HL-60 (cell line): ENCODE measurements at regions not wholly inside any gene's neighbourhood (a gene's known extent, or its start where the extent isn't known, plus 50 kb on each side); places are given as distances from the start of the nearest gene placed in this dataset.
"Not testable (repeated sequence)": the region's sequence is repeated elsewhere in the genome, so short reads cannot be mapped to it uniquely, and the experiment has no call there.

Source experiments
- POLR2AphosphoS5 ChIP-seq: IDR thresholded peaks from 2 replicates; pipeline ENCODE4 v1.6.1; 2012; ENCODE audit warnings: low read depth
- TF ChIP-seq, protein P1 (sequence below): IDR thresholded peaks from one replicate; pipeline ENCODE4 v1.5.1; 2011; ENCODE audit warnings: low read length, control low read depth, inconsistent platforms; ENCODE audit not compliant: insufficient read depth

DNA sequence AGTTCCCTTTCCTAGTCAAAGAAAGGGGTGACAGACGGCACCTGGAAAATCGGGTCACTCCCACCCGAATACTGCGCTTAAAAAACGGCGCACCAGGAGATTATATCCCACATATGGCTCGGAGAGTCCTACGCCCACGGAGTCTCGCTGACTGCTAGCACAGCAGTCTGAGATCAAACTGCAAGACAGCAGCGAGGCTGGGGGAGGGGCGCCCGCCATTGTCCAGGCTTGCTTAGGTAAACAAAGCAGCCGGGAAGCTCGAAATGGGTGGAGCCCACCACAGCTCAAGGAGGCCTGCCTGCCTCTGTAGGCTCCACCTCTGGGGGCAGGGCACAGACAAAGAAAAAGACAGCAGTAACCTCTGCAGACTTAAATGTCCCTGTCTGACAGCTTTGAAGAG, 1844.7 kb upstream of the ACO1 start:
- TF ChIP-seq, protein P1, sequence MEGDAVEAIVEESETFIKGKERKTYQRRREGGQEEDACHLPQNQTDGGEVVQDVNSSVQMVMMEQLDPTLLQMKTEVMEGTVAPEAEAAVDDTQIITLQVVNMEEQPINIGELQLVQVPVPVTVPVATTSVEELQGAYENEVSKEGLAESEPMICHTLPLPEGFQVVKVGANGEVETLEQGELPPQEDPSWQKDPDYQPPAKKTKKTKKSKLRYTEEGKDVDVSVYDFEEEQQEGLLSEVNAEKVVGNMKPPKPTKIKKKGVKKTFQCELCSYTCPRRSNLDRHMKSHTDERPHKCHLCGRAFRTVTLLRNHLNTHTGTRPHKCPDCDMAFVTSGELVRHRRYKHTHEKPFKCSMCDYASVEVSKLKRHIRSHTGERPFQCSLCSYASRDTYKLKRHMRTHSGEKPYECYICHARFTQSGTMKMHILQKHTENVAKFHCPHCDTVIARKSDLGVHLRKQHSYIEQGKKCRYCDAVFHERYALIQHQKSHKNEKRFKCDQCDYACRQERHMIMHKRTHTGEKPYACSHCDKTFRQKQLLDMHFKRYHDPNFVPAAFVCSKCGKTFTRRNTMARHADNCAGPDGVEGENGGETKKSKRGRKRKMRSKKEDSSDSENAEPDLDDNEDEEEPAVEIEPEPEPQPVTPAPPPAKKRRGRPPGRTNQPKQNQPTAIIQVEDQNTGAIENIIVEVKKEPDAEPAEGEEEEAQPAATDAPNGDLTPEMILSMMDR = not testable (repeated sequence)
- TF ChIP-seq POLR2AphosphoS5 = not testable (repeated sequence)
